T follicular helper cell (primary cell): ENCODE measurements at regions not wholly inside any gene's neighbourhood (a gene's known extent, or its start where the extent isn't known, plus 50 kb on each side); places are given as distances from the start of the nearest gene placed in this dataset.
"Not testable (repeated sequence)": the region's sequence is repeated elsewhere in the genome, so short reads cannot be mapped to it uniquely, and the experiment has no call there.

Experiments
- DNase-seq: peaks from one replicate; pipeline ENCODE4 v3.0.0-alpha.2; 2020; ENCODE audit warnings: low read depth

- DNase-seq: no peak
Measured at GRCh38 chr10:84700668-84701369, 372.4 kb downstream of the CCSER2 start.

- no peak for DNase-seq
Measured at GRCh38 chr10:84701370-84701720, 373.0 kb downstream of the CCSER2 start.

GRCh38 chr10:84704101-84704500 lies 375.7 kb downstream of the CCSER2 start:
- DNase-seq: no peak

- no peak for DNase-seq
Measured at GRCh38 chr10:84706431-84706830, 378.0 kb downstream of the CCSER2 start.

- DNase-seq: no peak
Measured at GRCh38 chr10:84706875-84707274, 378.5 kb downstream of the CCSER2 start.

- no peak for DNase-seq
Measured at GRCh38 chr10:84715911-84716310, 387.5 kb downstream of the CCSER2 start.

GRCh38 chr10:84718877-84719616 lies 390.7 kb downstream of the CCSER2 start:
- DNase-seq: no peak

GRCh38 chr10:84719687-84720086 lies 391.3 kb downstream of the CCSER2 start:
- DNase-seq: no peak

GRCh38 chr10:84727398-84727797 lies 399.0 kb downstream of the CCSER2 start:
- no peak for DNase-seq

- DNase-seq: not testable (repeated sequence)
Measured at GRCh38 chr10:84739126-84739525, 410.7 kb downstream of the CCSER2 start.

- DNase-seq: no peak
Measured at GRCh38 chr10:84739641-84740040, 411.3 kb downstream of the CCSER2 start.

- no peak for DNase-seq
Measured at GRCh38 chr10:84743483-84743882, 415.1 kb downstream of the CCSER2 start.

GRCh38 chr10:84755311-84755710 lies 426.9 kb downstream of the CCSER2 start:
- no peak for DNase-seq

- DNase-seq: not testable (repeated sequence)
Measured at GRCh38 chr10:84756653-84757052, 428.3 kb downstream of the CCSER2 start.

GRCh38 chr10:84761994-84762614 lies 433.7 kb downstream of the CCSER2 start:
- not testable (repeated sequence) for DNase-seq

- no peak for DNase-seq
Measured at GRCh38 chr10:84762754-84763394, 434.5 kb downstream of the CCSER2 start.

- DNase-seq: no peak
Measured at GRCh38 chr10:84763965-84764364, 435.6 kb downstream of the CCSER2 start.

- DNase-seq: no peak
Measured at GRCh38 chr10:84765086-84765485, 436.7 kb downstream of the CCSER2 start.

GRCh38 chr10:84765656-84766055 lies 437.3 kb downstream of the CCSER2 start:
- DNase-seq: no peak

- no peak for DNase-seq
Measured at GRCh38 chr10:84766923-84767322, 438.5 kb downstream of the CCSER2 start.

GRCh38 chr10:84768132-84768531 lies 439.7 kb downstream of the CCSER2 start:
- no peak for DNase-seq

GRCh38 chr10:84770824-84771223 lies 442.4 kb downstream of the CCSER2 start:
- no peak for DNase-seq

- DNase-seq: no peak
Measured at GRCh38 chr10:84783386-84783785, 455.0 kb downstream of the CCSER2 start.
